Type B pancreatic cell (in vitro differentiated cells): ENCODE measurements at regions not wholly inside any gene's neighbourhood (a gene's known extent, or its start where the extent isn't known, plus 50 kb on each side); places are given as distances from the start of the nearest gene placed in this dataset.

Source experiments
- DNase-seq: peaks from one replicate; pipeline ENCODE4 v3.0.0; 2021; ENCODE audit warnings: mixed read lengths; ENCODE audit not compliant: unreplicated experiment; ENCODE audit errors: extremely low spot score
- H3K27ac Mint-ChIP-seq: 2 replicates; pipeline ENCODE4 v1.8.0; 2021; ENCODE audit warnings: mild to moderate bottlenecking, mixed read lengths
- H3K27me3 Mint-ChIP-seq: 2 replicates; pipeline ENCODE4 v1.8.0; 2021; ENCODE audit warnings: mixed read lengths
- H3K36me3 Mint-ChIP-seq: 2 replicates; pipeline ENCODE4 v1.8.0; 2021; ENCODE audit warnings: mixed read lengths
- H3K4me1 Mint-ChIP-seq: one replicate; pipeline ENCODE4 v1.8.0; 2021; ENCODE audit warnings: mixed read lengths; ENCODE audit not compliant: unreplicated experiment
- H3K4me3 Mint-ChIP-seq: 2 replicates; pipeline ENCODE4 v1.8.0; 2021; ENCODE audit warnings: mild to moderate bottlenecking, mixed read lengths
- H3K9me3 Mint-ChIP-seq: 2 replicates; pipeline ENCODE4 v1.8.0; 2021; ENCODE audit warnings: mixed read lengths
- TF ChIP-seq, protein P1 (sequence below): fragments of 200-600 bp; sonication (generic); conservative IDR thresholded peaks from 2 replicates; pipeline ENCODE4 v1.5.0; 2021; ENCODE audit warnings: antibody characterized with exemption, mild to moderate bottlenecking

DNA sequence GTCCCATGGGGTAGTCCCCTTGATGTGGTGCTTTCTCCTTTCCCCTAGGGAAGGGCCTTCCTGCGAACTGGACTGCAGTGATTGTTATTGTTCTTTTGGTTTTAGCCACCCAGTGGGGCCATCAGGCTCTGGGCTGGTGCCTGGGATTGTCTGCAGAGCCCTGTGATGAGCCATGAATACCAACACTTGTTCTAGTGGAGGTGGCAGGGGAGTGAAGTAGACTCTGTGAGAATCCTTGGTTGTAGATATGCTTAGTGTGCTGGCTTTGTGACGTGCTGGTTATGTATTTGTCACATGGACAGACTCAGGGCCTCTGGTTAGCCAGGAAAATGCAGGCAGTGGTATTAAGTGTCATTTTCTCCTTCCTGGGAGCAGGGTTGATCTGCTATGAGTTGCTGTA lies 51.8 kb upstream of the NDUFB4 start:
- Mint-ChIP-seq H3K9me3 (peaks cover 4% of the 10 kb centered on the region), H3K4me3 (no peak overlapping the region), H3K27me3 (no peaks in the 10 kb centered on the region), H3K36me3 (no peaks in the 10 kb centered on the region), H3K4me1 (no peaks in the 10 kb centered on the region), H3K27ac (no peak overlapping the region)
- TF ChIP-seq, protein P1, sequence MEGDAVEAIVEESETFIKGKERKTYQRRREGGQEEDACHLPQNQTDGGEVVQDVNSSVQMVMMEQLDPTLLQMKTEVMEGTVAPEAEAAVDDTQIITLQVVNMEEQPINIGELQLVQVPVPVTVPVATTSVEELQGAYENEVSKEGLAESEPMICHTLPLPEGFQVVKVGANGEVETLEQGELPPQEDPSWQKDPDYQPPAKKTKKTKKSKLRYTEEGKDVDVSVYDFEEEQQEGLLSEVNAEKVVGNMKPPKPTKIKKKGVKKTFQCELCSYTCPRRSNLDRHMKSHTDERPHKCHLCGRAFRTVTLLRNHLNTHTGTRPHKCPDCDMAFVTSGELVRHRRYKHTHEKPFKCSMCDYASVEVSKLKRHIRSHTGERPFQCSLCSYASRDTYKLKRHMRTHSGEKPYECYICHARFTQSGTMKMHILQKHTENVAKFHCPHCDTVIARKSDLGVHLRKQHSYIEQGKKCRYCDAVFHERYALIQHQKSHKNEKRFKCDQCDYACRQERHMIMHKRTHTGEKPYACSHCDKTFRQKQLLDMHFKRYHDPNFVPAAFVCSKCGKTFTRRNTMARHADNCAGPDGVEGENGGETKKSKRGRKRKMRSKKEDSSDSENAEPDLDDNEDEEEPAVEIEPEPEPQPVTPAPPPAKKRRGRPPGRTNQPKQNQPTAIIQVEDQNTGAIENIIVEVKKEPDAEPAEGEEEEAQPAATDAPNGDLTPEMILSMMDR, result no peak
- no peak for DNase-seq

DNA sequence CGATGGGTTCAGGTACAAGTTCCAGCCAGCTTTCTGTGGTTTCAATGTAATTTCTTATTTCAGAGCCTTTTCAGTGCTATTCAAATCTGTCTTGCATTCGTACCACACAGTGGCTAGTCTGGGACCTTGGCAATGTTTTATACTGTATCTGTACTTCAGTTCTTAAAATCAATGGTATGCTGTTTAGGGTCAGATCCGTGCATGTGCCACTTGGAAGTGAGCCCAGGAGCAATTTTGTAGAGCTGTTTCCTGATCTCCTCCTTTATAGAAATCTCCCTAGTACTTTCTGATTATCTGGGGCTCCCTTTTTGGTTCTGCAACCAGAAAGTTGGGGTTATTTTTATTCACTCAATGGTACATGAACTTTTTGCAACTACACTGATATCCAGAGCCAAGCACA lies 59.5 kb upstream of the NDUFB4 start:
- Mint-ChIP-seq H3K27ac (no peak overlapping the region), H3K36me3 (no peaks in the 10 kb centered on the region), H3K4me3 (no peak overlapping the region), H3K4me1 (no peaks in the 10 kb centered on the region), H3K9me3 (peaks cover 6% of the 10 kb centered on the region), H3K27me3 (no peaks in the 10 kb centered on the region)
- TF ChIP-seq, protein P1, result no peak
- DNase-seq, result no peak

DNA sequence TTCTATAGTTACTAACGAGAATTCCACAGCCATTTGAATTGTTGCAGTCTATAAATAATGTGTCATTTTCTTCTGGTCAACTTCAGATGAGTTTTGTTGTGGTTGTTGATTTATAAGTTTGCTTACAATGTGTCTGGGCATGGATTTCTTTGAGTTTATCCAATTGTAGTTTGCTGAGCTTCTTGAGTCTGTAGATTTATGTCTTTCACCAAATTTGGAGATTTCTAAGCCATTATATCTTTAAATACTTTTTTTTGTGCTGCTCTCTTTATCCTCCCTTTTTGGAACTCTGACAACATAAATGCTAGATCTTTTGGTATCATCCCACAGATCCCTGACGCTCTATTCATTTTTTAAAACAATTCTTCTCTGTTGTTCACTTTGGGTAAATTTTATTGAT lies 63.2 kb upstream of the NDUFB4 start:
- Mint-ChIP-seq H3K4me1 (no peaks in the 10 kb centered on the region), H3K9me3 (peaks cover 6% of the 10 kb centered on the region), H3K36me3 (no peaks in the 10 kb centered on the region), H3K27ac (no peak overlapping the region), H3K27me3 (no peaks in the 10 kb centered on the region), H3K4me3 (no peak overlapping the region)
- no peak for DNase-seq
- TF ChIP-seq, protein P1, result no peak

DNA sequence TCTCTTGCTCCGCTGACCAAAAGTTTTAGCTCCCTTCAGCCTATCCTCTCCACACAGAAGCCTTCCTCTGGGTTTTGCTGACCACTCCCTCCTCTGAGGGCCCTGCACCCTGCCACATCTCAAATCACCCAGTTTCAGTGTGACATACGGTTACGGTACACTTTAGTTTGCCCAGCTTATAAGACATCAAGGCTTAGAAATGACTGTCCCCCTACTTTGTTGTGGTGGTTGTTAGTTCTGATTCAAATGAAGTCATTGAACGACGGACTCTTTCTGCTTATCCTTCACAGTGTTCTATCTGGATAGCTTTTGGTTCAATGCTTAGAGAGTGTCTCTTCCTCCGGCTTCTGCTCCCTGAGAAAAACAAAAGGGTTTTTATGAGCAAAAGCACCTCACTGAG lies 68.0 kb upstream of the NDUFB4 start:
- Mint-ChIP-seq H3K27me3 (no peaks in the 10 kb centered on the region), H3K4me3 (no peak overlapping the region), H3K36me3 (no peaks in the 10 kb centered on the region), H3K4me1 (peaks cover 3% of the 10 kb centered on the region), H3K27ac (no peak overlapping the region), H3K9me3 (peaks cover 3% of the 10 kb centered on the region)
- TF ChIP-seq, protein P1, result no peak
- DNase-seq, result no peak

DNA sequence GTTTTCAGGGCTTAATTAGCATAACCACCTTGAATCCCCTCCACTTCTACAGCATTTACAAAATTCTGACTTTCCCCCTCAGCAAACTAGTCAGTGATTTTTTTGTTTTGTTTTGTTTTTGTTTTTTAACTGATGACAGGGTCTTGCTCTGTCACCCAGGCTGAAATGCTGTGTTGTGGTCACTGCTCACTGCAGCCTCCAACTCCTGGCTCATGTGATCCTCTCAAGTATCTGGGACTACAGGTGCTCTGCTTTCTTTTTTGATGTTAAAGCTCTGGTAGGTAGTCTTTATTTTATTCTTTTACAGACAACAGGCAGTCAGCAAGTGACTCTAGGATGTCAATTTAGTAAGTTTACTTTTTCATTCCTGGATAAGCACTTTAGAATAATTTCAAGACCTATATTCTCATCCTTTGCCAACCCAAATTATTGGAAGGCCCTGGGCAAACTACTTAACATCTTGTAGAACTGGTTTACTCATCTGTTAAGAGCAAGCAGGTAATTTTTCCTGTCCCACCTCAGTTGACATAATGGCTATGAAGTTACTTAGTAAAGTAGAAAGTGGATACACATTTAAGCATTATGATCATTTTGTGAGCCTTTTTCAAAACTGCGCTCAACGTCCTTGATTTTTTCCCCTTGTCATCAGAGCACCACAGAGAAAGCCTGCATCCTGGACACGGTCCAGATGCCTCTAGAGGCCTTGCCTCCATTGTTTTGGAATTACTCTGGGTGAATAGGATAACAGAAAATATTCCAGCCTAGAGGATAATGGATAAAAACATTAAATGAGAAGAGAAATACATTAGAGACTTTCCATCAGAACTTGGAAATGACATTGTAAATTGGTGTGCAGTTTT lies 69.9 kb upstream of the NDUFB4 start:
- Mint-ChIP-seq H3K27me3 (no peaks in the 10 kb centered on the region), H3K27ac (peak overlapping the region; percentile 39), H3K9me3 (no peaks in the 10 kb centered on the region), H3K4me1 (peaks cover 3% of the 10 kb centered on the region), H3K4me3 (peak overlapping the region; percentile 41), H3K36me3 (no peaks in the 10 kb centered on the region)
- DNase-seq, result no peak
- TF ChIP-seq, protein P1, result no peak
